ENCODE measurements at regions not wholly inside any gene's neighbourhood (a gene's known extent, or its start where the extent isn't known, plus 50 kb on each side); places are given as distances from the start of the nearest gene placed in this dataset.

DNA sequence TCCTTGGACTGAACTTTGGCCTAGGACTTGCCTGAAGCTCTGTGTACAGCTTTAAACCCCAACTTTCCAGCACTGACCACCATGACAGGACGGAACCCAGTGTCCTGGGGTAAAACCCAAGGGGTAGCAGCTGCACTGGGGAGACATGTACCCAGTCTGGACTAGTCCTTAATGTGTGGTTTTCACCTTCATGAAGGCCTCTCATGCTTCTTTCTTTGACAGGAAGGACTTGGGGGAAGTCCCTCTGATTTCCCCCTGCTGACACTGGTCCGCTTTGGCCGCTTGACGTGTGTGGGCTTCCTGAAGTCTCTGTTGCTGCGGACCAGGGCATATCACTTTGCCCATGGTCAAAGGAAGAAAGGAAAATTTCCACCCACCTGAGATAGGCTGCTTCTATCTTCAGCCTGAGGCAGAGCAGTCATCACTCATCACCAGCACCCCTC is 66.3 kb upstream of the PRDX6 start:
- H3K27ac Mint-ChIP-seq (ENCODE audit: unreplicated experiment), result no peak overlapping the region
- H3K4me3 Mint-ChIP-seq (ENCODE audit: unreplicated experiment), result no peak overlapping the region
- TF ChIP-seq, protein P1, sequence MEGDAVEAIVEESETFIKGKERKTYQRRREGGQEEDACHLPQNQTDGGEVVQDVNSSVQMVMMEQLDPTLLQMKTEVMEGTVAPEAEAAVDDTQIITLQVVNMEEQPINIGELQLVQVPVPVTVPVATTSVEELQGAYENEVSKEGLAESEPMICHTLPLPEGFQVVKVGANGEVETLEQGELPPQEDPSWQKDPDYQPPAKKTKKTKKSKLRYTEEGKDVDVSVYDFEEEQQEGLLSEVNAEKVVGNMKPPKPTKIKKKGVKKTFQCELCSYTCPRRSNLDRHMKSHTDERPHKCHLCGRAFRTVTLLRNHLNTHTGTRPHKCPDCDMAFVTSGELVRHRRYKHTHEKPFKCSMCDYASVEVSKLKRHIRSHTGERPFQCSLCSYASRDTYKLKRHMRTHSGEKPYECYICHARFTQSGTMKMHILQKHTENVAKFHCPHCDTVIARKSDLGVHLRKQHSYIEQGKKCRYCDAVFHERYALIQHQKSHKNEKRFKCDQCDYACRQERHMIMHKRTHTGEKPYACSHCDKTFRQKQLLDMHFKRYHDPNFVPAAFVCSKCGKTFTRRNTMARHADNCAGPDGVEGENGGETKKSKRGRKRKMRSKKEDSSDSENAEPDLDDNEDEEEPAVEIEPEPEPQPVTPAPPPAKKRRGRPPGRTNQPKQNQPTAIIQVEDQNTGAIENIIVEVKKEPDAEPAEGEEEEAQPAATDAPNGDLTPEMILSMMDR (IDR thresholded peaks at IDR 0.05; ENCODE audit: unreplicated experiment), result no peak
- DNase-seq (ENCODE audit: low spot score), result no peak
- peaks cover 22% of the 10 kb centered on the region for H3K4me1 Mint-ChIP-seq (ENCODE audit: unreplicated experiment)
- H3K36me3 Mint-ChIP-seq (ENCODE audit: low read depth, unreplicated experiment), result no peaks in the 10 kb centered on the region
- H3K9me3 Mint-ChIP-seq (ENCODE audit: unreplicated experiment), result no peaks in the 10 kb centered on the region
- H3K27me3 Mint-ChIP-seq (ENCODE audit: unreplicated experiment), result no peaks in the 10 kb centered on the region

DNA sequence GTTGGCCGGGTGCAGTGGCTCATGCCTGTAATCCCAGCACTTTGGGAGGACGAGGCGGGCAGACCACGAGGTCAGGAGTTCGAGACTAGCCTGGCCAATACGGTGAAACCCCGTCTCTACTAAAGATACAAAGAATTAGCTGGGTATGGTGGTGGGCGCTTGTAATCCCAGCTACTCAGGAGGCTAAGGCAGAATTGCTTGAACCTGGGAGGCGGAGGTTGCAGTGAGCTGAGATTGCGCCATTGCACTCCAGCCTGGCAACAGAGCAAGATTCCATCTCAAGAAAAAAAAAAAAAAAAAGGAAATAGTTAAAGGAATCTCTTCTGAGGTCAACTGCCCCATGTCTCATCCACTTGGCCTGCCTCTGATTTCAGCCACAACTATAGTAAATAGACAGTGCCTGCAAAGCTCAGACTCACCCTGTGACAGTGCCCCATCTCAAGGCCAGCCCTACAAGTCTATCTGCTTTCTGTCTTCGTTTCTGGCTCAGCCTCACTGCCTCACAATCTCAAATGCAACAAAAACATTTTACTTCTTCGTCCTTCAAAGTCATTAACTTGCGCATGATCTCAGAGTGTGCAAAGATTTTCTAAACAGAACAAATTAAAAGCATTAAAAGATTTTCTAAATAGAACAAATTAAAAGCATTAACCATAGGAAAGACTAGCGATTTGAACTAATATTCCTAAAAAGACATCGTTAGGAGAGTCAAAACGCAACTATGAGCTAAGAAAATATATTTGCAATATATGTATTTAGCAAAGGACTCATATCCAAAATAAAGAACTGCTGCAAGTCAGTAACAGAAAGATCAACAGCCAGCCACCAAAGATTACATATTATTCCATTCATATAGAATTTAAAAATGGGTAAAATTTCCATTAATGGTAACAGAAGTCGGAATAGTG is 65.0 kb upstream of the PRDX6 start:
- Mint-ChIP-seq H3K9me3 (ENCODE audit: unreplicated experiment) (no peaks in the 10 kb centered on the region), H3K4me3 (ENCODE audit: unreplicated experiment) (no peak overlapping the region), H3K4me1 (ENCODE audit: unreplicated experiment) (peaks cover 17% of the 10 kb centered on the region), H3K36me3 (ENCODE audit: low read depth, unreplicated experiment) (no peaks in the 10 kb centered on the region), H3K27me3 (ENCODE audit: unreplicated experiment) (no peaks in the 10 kb centered on the region), H3K27ac (ENCODE audit: unreplicated experiment) (no peak overlapping the region)
- no peak for DNase-seq (ENCODE audit: low spot score)
- TF ChIP-seq, protein P1 (IDR thresholded peaks at IDR 0.05; ENCODE audit: unreplicated experiment), result no peak

DNA sequence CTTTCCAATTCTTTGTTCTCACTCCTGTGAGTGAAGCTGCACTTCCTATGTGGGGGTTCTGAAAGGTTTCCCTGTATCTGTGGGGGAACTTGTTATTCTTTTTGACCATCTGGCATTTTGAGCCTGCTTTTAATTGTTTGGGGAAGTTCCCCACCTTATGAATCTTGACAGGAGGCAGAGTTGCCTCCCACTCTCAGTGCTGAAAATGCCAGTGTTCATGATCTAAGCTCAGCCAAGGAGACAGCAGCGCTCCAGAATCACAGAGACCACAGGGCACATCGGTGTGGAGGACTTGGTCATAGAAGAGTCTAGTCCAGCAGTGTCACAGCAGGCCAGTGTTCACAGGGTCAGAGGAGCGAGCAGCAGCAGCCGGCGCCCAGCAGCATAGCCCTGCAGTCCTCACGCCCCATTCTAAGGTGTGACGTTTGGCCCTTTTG is 63.8 kb upstream of the PRDX6 start:
- TF ChIP-seq, protein P1 (IDR thresholded peaks at IDR 0.05; ENCODE audit: unreplicated experiment), result no peak
- H3K27me3 Mint-ChIP-seq (ENCODE audit: unreplicated experiment), result no peaks in the 10 kb centered on the region
- no peak overlapping the region for H3K27ac Mint-ChIP-seq (ENCODE audit: unreplicated experiment)
- H3K9me3 Mint-ChIP-seq (ENCODE audit: unreplicated experiment), result no peaks in the 10 kb centered on the region
- no peak overlapping the region for H3K4me3 Mint-ChIP-seq (ENCODE audit: unreplicated experiment)
- peaks cover 17% of the 10 kb centered on the region for H3K4me1 Mint-ChIP-seq (ENCODE audit: unreplicated experiment)
- H3K36me3 Mint-ChIP-seq (ENCODE audit: low read depth, unreplicated experiment), result no peaks in the 10 kb centered on the region
- no peak for DNase-seq (ENCODE audit: low spot score)

DNA sequence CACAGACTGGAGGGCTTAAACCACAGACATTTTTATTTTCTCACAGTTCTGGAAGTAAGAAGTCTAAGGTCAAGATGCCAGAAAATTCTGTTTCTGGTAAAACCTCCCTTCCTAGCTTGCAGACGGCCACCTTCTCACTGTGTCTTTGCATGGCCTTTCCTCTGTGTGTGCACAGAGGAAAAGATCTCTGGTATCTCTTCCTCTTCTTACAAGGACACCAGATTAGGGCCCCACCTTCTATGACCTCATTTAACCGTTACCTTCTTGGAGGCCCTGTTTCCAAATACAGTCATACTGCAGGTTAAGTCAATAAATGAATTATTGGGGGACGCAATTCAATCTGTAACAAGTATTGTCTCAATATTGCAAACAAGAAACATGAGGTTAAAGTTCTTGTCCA is 63.0 kb upstream of the PRDX6 start:
- H3K9me3 Mint-ChIP-seq (ENCODE audit: unreplicated experiment), result no peaks in the 10 kb centered on the region
- peaks cover 17% of the 10 kb centered on the region for H3K4me1 Mint-ChIP-seq (ENCODE audit: unreplicated experiment)
- no peak overlapping the region for H3K27ac Mint-ChIP-seq (ENCODE audit: unreplicated experiment)
- DNase-seq (ENCODE audit: low spot score), result no peak
- no peaks in the 10 kb centered on the region for H3K36me3 Mint-ChIP-seq (ENCODE audit: low read depth, unreplicated experiment)
- TF ChIP-seq, protein P1 (IDR thresholded peaks at IDR 0.05; ENCODE audit: unreplicated experiment), result no peak
- no peak overlapping the region for H3K4me3 Mint-ChIP-seq (ENCODE audit: unreplicated experiment)
- no peaks in the 10 kb centered on the region for H3K27me3 Mint-ChIP-seq (ENCODE audit: unreplicated experiment)

DNA sequence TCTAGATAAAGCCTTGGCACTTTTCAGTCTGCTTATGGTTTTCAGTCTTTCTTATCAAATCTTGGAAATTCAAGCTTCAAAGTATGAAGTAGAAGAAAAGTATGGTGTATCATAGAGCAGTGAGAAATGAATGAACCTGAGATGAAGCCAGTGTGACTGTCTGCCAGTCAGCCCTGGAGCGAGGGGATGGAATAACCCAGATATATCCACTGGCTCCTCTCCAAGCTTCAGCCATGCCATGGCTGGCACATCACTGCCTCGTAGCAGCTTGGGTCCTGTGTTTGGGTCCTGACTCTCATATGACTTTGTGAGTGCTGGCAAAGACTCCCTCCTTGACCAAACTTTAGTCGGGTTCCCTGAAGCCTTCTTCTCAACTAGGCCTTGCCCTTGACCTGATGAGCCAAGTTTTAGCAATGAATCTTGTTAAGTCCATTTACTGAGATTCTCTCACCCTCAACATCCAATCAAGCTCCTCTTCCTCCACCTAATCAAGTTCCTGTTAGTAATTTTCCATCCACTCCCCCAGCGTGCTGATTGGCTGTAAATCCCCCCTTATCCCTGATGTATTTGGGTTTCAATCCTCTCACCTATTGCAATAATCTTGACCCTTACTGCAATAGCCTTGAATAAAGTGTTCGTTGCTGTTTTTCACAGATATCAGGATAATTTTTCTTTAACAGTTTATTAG is 62.5 kb upstream of the PRDX6 start:
- H3K27me3 Mint-ChIP-seq (ENCODE audit: unreplicated experiment), result no peaks in the 10 kb centered on the region
- H3K36me3 Mint-ChIP-seq (ENCODE audit: low read depth, unreplicated experiment), result no peaks in the 10 kb centered on the region
- DNase-seq (ENCODE audit: low spot score), result no peak
- H3K4me1 Mint-ChIP-seq (ENCODE audit: unreplicated experiment), result peaks cover 17% of the 10 kb centered on the region
- no peaks in the 10 kb centered on the region for H3K9me3 Mint-ChIP-seq (ENCODE audit: unreplicated experiment)
- TF ChIP-seq, protein P1 (IDR thresholded peaks at IDR 0.05; ENCODE audit: unreplicated experiment), result no peak
- H3K27ac Mint-ChIP-seq (ENCODE audit: unreplicated experiment), result no peak overlapping the region
- H3K4me3 Mint-ChIP-seq (ENCODE audit: unreplicated experiment), result no peak overlapping the region
